Kidney (tissue), 13 donors: ENCODE measurements at regions not wholly inside any gene's neighbourhood (a gene's known extent, or its start where the extent isn't known, plus 50 kb on each side); places are given as distances from the start of the nearest gene placed in this dataset.

ENCODE experiments used
- DNase-seq, 5 donors: peaks; one replicate each; pipeline ENCODE4 v3.0.0-alpha.2; 2013 to 2020
- FAIRE-seq: peaks from 2 replicates; lab custom pipeline; 2012; peaks lifted over from hg19 to GRCh38; lab: Jason Lieb, UNC
- H3K27ac ChIP-seq, 2 donors: one replicate each; pipeline ENCODE4 v1.7.0; 2013; ENCODE audit warnings: low read depth in 2 of 2, low read length in 2 of 2, inconsistent platforms in 1 of 2
- H3K27me3 ChIP-seq: one replicate; pipeline ENCODE4 v1.7.1; 2013; ENCODE audit warnings: low read length, inconsistent platforms; ENCODE audit not compliant: control insufficient read depth, insufficient read depth
- H3K36me3 ChIP-seq, 3 donors: one replicate each; pipeline versions ENCODE4 v1.7.0 to v1.7.1; 2013; ENCODE audit warnings: low read length in 3 of 3, control low read depth in 1 of 3, inconsistent platforms in 1 of 3; ENCODE audit not compliant: insufficient read depth in 3 of 3, control insufficient read depth in 2 of 3
- H3K4me1 ChIP-seq, 3 donors: one replicate each; pipeline versions ENCODE4 v1.7.0 to v1.7.1; 2013; ENCODE audit warnings: low read length in 3 of 3, inconsistent platforms in 1 of 3, low read depth in 1 of 3; ENCODE audit not compliant: control insufficient read depth in 2 of 3, insufficient read depth in 2 of 3
- H3K4me3 ChIP-seq, 3 donors: one replicate each; pipeline versions ENCODE4 v1.7.0 to v1.8.1; 2013; ENCODE audit warnings: low read length in 3 of 3, control low read depth in 1 of 3, inconsistent platforms in 1 of 3
- H3K9ac ChIP-seq, 3 donors: one replicate each; pipeline versions ENCODE4 v1.7.0 to v1.7.1; 2013; ENCODE audit warnings: low read length in 3 of 3, control low read depth in 1 of 3, inconsistent platforms in 1 of 3
- H3K9me3 ChIP-seq, 3 donors: one replicate each; pipeline versions ENCODE4 v1.7.0 to v1.7.1; 2013; ENCODE audit warnings: low read length in 3 of 3, control low read depth in 1 of 3, inconsistent platforms in 1 of 3; ENCODE audit not compliant: control insufficient read depth in 2 of 3, insufficient read depth in 1 of 3
- CTCF ChIP-seq: IDR thresholded peaks from 3 replicates; pipeline ENCODE4 v1.5.1; 2012; ENCODE audit warnings: mild to moderate bottlenecking, moderate library complexity, borderline replicate concordance; ENCODE audit not compliant: insufficient read depth; ENCODE audit errors: extremely low read depth
- intact Hi-C: fragments of 100-400 bp; cut with DNase I; formaldehyde crosslinking; loops from one replicate; pipeline ENCODE4 v1.11.1; 2022
- donor health status: control.
- donor health status: control.
- donor health status: control.
- donor health status: control.
- donor health status: control.
- donor health status: DM: yes; HTN: yes; CAD: no.
- donor health status: Normal renal cell carcinoma (clear cell type).

GRCh38 chr9:25562101-25562500, 116.1 kb downstream of the TUSC1 start:
- no peaks in the 10 kb centered on the region for H3K36me3 ChIP-seq
- no peak for FAIRE-seq
- no peak for TF ChIP-seq CTCF

GRCh38 chr9:25557645-25558300, 120.5 kb downstream of the TUSC1 start:
- TF ChIP-seq CTCF, result no peak
- Histone ChIP-seq H3K9me3 (no peaks in the 10 kb centered on the region), H3K4me3 (no peak overlapping the region), H3K27ac (no peak overlapping the region), H3K9ac (no peak overlapping the region), H3K27me3 (no peaks in the 10 kb centered on the region), H3K4me1 (no peaks in the 10 kb centered on the region), H3K36me3 (no peaks in the 10 kb centered on the region)
- FAIRE-seq (no peak), DNase-seq (no peak)
- intact Hi-C loops, result no loop called here

More at GRCh38 chr9:25562101-25562500, 116.1 kb downstream of the TUSC1 start:
- Histone ChIP-seq H3K4me1 (no peaks in the 10 kb centered on the region), H3K9ac (no peak overlapping the region), H3K9me3 (no peaks in the 10 kb centered on the region), H3K4me3 (no peak overlapping the region), H3K27ac (no peak overlapping the region), H3K27me3 (no peaks in the 10 kb centered on the region)
- intact Hi-C loops, result no loop called here
- no peak for DNase-seq

- Histone ChIP-seq H3K9me3 (no peaks in the 10 kb centered on the region), H3K4me3 (no peak overlapping the region), H3K27me3 (no peaks in the 10 kb centered on the region), H3K9ac (no peak overlapping the region), H3K36me3 (no peaks in the 10 kb centered on the region), H3K27ac (no peak overlapping the region), H3K4me1 (no peaks in the 10 kb centered on the region)
- FAIRE-seq, result no peak
- TF ChIP-seq CTCF, result no peak
- intact Hi-C loops, result no loop called here
- no peak for DNase-seq
Measured at GRCh38 chr9:25556540-25556939, 121.7 kb downstream of the TUSC1 start.

GRCh38 chr9:25548847-25549246, 129.4 kb downstream of the TUSC1 start:
- no peaks in the 10 kb centered on the region for H3K36me3 ChIP-seq
- no peak for FAIRE-seq
- TF ChIP-seq CTCF, result no peak
- no peak for DNase-seq
- H3K27me3 ChIP-seq, result no peaks in the 10 kb centered on the region
- no peak overlapping the region for H3K9ac ChIP-seq
- H3K27ac ChIP-seq, result no peak overlapping the region
- H3K9me3 ChIP-seq, result no peaks in the 10 kb centered on the region
- no peaks in the 10 kb centered on the region for H3K4me1 ChIP-seq
- intact Hi-C loops, result no loop called here
- H3K4me3 ChIP-seq, result no peak overlapping the region
